NCI-H524 (cell line): ENCODE measurements at regions not wholly inside any gene's neighbourhood (a gene's known extent, or its start where the extent isn't known, plus 50 kb on each side); places are given as distances from the start of the nearest gene placed in this dataset.
A peak's percentile ranks its signal among the peaks of the same experiment; 100 is the strongest.

Experiments used
- DNase-seq, 2 experiments: peaks; one replicate each; lab custom pipeline; 2025; lab: John Stamatoyannopoulos, UW

- DNase-seq: no peak
These were observed 63.2 kb upstream of the FGFR2 start for GRCh38 chr10:121661451-121661851.

DNA sequence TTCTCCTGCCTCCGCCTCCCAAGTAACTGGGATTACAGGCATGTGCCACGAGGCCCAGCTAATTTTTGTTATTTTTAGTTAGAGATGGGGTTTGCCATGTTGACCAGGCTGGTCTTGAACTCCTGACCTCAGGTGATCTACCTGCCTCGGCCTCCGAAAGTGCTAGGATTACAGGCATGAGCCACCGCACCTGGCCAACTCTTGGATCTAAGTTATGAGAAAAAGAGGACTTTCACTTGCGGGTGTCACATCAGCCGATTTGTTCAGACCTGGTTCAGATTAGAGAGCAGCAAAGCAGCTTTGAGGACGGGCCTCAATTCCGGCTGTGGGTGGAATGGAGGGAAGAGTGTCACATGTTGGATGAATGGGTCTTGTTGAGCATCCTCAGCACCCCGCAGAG, 61.0 kb upstream of the FGFR2 start:
- DNase-seq: no peak

- no peak for DNase-seq
These were observed 60.4 kb upstream of the FGFR2 start for GRCh38 chr10:121658611-121659010.

DNA sequence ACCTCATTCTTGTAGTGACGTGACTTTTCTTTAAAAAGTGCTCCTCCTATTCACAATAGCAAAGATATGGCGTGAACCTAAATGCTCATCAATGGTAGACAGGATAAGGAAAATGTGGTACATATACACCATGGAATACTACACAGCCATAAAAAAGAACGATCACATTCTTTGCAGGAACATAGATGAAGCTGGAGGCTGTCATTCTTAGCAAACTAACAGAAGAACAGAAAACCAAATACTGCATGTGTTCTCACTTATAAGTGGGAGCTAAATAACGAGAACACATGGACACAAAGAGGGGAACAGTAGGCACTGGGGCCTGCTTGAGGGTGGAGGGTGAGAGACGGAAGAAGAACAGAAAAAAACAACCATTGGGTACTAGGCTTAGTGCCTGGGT, 59.9 kb upstream of the FGFR2 start:
- no peak for DNase-seq

DNA sequence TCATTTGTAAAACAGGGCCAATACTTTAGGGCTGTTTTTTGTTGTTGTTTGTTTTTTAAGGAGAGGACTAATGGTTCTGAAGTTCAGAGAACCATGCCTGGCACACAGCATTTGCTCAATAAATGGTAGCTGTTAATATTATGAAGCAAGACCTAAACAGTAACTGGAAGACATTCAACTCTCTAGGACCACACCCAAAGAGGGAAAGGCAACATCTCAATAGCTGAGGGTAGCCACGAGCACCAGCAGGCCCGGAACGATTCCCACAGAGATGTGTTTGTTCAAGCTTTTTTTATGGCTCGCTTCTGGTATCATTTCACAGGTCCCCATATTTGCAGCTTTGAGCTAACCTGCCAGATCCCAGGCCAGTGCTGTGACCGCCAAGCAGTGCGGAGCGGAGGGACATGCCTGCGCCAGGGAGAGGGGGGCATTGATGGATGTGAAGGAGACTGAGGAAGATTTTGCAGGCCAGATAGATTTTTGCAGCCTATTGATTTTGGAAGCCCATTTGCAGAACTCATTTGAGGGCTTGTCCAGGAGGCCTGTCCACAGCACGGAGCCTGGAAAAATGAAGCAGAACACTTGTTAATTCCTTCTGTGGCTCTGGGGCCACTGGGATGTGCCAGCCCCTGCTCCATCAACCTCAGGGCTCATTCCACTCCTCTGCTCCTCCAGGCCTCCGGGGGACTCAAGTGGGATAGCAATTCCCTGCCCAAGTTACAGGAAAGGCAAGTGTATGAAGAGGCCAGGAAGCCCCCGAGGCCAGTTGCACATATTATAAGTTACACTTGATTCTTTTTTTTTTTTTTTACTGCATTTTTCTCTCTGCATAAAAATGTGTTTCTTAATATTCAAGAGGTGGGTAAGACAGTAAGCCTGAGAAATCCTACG, 57.3 kb upstream of the FGFR2 start:
- DNase-seq: no peak

GRCh38 chr10:121654021-121654545, 55.8 kb upstream of the FGFR2 start:
- no peak for DNase-seq

DNA sequence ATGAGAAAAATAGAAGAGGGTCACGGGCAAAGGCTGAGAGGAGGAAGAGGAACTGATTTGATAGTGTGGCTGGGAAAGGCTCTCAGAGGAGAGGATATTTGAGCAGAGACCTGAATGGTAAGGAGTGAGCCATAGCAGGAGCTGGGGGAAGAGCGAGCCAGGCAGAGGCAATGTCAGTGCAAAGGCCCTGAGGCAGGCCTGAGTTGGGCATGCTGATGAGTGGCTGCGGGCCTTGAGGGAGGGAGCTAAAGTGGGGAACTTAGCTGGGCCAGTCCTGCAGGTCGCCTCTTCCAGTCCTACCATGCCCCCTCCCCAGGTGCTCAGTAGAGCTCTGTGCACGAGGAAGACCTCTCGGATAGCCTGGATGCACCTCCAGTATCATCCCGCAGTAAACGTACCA, 55.4 kb upstream of the FGFR2 start:
- DNase-seq: no peak

GRCh38 chr10:121648493-121648892, 50.2 kb upstream of the FGFR2 start:
- no peak for DNase-seq

GRCh38 chr10:121648059-121648458, 49.8 kb upstream of the FGFR2 start:
- peak in 1 of 2 experiments; percentile 24 for DNase-seq
